Vagina (tissue), 2 donors: ENCODE measurements at regions not wholly inside any gene's neighbourhood (a gene's known extent, or its start where the extent isn't known, plus 50 kb on each side); places are given as distances from the start of the nearest gene placed in this dataset.

Source experiments
- POLR2AphosphoS5 ChIP-seq, 2 donors: sonication (generic); formaldehyde crosslinking; IDR thresholded peaks; one replicate each; pipeline ENCODE4 v1.9.0; 2017; ENCODE audit warnings: antibody characterized with exemption in 2 of 2, mild to moderate bottlenecking in 2 of 2, low read depth in 1 of 2; ENCODE audit not compliant: insufficient read depth in 1 of 2
- TF ChIP-seq, protein P1 (sequence below), 3 experiments: fragments of 450-650 bp in 2 of 3; fragments of 200-600 bp in 1 of 3; sonication (generic) in 1 of 3; IDR thresholded peaks; one replicate each; pipeline ENCODE4 v1.5.1; 2017 to 2019; ENCODE audit warnings: antibody characterized with exemption in 3 of 3, mild to moderate bottlenecking in 2 of 3, moderate library complexity in 2 of 3

DNA sequence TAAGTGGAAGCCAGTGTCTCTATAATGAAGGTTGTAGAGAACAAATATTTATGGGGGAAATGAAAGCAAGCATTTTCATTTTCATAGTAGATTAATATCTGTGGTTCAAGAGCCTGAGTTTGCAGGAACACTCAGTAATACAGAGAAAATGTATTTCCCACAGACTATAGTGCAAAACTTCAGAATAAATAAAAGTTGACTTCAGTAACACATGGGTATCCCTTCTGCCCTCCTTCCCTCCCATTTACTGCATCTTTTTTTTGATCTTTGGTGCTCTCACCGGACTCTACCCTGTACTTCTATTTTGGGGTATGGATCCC lies 75.3 kb upstream of the AMN1 start:
- no peak for TF ChIP-seq POLR2AphosphoS5 (IDR thresholded peaks at IDR 0.05; ENCODE audit: insufficient read depth in 1 of 2, low read depth in 1 of 2)
- TF ChIP-seq, protein P1, sequence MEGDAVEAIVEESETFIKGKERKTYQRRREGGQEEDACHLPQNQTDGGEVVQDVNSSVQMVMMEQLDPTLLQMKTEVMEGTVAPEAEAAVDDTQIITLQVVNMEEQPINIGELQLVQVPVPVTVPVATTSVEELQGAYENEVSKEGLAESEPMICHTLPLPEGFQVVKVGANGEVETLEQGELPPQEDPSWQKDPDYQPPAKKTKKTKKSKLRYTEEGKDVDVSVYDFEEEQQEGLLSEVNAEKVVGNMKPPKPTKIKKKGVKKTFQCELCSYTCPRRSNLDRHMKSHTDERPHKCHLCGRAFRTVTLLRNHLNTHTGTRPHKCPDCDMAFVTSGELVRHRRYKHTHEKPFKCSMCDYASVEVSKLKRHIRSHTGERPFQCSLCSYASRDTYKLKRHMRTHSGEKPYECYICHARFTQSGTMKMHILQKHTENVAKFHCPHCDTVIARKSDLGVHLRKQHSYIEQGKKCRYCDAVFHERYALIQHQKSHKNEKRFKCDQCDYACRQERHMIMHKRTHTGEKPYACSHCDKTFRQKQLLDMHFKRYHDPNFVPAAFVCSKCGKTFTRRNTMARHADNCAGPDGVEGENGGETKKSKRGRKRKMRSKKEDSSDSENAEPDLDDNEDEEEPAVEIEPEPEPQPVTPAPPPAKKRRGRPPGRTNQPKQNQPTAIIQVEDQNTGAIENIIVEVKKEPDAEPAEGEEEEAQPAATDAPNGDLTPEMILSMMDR (IDR thresholded peaks at IDR 0.05) = no peak
